Hematopoietic multipotent progenitor cell treated with erythropoietin and hydrocortisone succinate and interleukin-3 and kit ligand, for 4 days (in vitro differentiated cells): ENCODE measurements at regions not wholly inside any gene's neighbourhood (a gene's known extent, or its start where the extent isn't known, plus 50 kb on each side); places are given as distances from the start of the nearest gene placed in this dataset.

Experiments used
- DNase-seq: peaks from one replicate; pipeline ENCODE4 v3.0.0-alpha.2; 2015

DNA sequence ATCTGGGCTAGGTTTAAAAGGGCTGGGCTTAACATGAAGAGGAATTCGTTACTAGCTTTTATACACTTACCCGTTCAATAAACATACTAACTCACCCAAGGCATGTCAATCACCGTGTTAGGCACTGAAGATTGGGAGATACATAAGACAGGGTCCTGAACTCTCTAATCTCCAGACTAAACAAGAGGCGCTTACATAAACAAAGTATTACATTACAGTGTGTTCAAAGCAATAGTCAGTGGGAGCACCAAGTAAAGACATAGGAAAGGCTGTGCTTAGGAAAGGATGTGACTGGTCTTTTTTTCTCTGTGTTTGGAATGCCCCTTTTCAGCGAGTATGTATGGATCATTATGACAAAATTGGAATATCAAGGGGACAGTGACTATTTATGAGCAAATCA is 203.6 kb upstream of the ADRA1B start:
- DNase-seq = no peak

DNA sequence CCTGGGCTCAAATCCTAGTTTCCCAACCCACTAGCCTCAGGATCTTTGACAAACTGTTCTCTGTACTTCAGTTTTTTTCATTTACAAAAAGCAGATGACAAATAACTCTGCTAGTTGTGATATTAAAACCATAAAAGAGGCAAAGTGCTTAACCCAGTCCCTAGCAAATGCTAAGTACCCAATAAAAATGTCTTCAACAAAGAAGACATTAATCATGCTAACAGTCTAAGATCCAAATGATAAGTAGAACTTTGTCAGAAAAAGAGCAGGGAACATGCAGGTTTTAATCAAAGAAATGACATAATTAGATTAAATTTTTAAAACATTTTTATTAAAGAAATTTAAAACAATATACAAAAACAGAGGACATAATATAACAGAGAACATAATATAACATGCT is 203.0 kb upstream of the ADRA1B start:
- DNase-seq = no peak

- DNase-seq = no peak
Measured at GRCh38 chr5:159713773-159714172, 202.5 kb upstream of the ADRA1B start.

GRCh38 chr5:159725475-159725874 is 190.8 kb upstream of the ADRA1B start:
- DNase-seq = no peak

- no peak for DNase-seq
Measured at GRCh38 chr5:159727167-159727566, 189.1 kb upstream of the ADRA1B start.

DNA sequence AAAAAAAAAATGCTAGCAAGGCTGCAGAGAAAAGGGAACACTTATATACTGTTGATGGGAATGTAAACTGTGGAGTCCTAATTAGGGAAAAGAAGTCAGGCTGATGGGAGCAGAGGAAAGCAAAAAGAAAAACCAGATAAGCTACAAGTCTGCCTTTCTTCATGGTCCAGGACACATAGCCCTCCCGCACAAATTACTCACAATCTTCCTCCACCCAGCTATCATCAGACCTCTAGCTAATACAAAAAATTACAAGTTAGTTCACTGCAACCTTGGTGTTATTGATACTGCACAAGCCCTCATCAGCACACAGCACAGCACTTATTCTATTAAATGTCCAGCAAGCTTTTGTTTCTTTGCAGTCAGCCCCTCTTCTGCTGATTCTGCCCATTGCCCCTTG is 186.0 kb upstream of the ADRA1B start:
- DNase-seq = no peak

DNA sequence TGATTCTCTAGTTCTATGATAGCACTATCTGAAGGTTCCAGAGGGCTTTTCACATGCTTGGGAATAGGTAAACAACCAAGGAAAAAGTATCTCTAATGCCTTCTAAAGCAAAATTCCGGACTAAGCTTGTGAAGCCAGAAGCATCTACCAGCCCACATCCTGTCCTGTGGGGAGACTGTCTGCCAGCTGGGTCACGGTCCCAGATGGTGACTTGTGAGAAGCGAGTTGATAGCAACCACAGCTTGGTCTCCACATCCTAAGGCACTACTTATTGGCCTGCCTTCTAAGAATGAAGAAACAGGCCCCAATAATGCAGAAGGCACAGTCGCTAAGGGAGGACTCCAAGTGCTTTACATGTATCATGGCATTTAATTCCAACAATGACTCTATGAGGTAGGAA is 184.1 kb upstream of the ADRA1B start:
- DNase-seq = peak; percentile 89

DNA sequence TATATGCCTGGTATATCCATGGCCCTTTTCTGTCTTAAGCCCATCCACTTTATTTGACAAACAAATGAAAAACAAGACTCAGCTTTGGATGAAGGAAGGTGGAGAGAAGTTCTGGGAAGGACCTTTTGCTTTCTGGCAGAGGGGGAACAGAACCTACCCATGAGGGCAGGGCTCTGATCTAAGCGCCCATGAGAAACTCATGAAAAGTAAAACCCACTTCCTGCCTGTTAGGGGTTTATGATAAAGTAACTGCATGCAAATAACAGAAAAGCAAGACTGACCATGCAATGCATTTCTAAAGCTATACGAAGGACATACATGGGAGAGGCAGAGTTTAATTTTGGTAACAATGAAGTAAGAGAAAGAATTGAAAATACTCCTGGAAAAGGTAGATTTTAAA is 181.9 kb upstream of the ADRA1B start:
- DNase-seq = peak; percentile 49

- DNase-seq = no peak
Measured at GRCh38 chr5:159735036-159735435, 181.2 kb upstream of the ADRA1B start.

- DNase-seq = no peak
Measured at GRCh38 chr5:159735749-159736660, 180.3 kb upstream of the ADRA1B start.

DNA sequence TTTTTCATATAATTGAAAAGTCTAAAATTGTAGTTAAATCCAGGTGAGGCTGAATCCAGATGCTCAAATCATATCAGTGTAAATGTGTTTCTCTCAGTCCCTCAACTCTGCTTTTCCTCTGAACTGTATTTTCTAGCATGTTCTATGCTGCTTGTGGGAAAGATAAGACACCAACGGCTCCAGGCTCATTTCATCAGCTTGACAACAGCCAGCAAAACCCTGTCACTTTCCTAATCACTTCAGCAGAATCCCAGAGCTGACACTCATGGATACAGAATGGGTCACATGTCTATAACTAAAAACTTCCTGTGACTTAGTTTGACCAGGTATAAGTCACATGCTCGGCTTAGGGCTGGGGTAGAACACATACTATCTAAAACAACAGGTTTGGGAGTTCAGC is 179.4 kb upstream of the ADRA1B start:
- no peak for DNase-seq

DNA sequence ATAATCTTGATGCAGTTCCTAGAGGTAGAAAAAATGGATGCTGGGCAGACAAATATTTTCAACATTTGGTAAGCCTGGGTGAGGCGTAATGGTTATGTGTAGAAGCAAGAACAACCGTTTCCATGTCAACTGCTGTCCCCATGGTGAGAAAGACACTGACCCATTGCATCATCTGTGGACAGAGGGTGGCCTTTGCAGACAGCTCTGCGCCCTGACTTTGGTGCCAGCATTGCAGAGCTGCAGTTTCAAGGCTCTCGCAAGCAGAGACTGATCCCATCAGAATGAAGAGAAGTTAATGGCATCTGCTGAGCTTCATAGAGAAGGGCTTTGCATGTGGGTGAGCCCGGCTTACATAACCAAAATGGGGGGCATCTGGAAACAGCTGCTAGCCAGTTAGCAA is 179.0 kb upstream of the ADRA1B start:
- no peak for DNase-seq

- DNase-seq = no peak
Measured at GRCh38 chr5:159741829-159742322, 174.4 kb upstream of the ADRA1B start.

GRCh38 chr5:159743234-159743633 is 173.0 kb upstream of the ADRA1B start:
- no peak for DNase-seq

- DNase-seq = no peak
Measured at GRCh38 chr5:159746707-159747106, 169.6 kb upstream of the ADRA1B start.

DNA sequence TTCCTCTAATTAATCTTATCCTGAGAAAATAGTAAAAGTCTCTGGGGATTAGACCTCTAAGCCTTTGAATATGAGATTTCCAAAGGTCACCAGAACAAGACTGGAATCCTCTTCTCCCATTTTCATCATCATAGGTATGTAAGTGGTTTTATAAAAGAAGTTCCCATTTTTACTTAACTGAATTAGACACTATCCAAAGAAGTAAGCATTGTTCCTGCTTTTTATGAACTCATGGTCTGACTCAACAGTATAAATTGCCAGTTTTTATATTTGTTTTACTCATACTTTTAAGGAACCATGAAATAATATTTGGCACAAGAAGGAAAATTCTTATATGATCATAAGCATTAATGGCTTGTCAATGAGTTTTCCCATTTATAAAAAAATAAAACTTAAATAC is 167.1 kb upstream of the ADRA1B start:
- DNase-seq = no peak

- no peak for DNase-seq
Measured at GRCh38 chr5:159750226-159750625, 166.1 kb upstream of the ADRA1B start.

GRCh38 chr5:159751459-159751858 is 164.8 kb upstream of the ADRA1B start:
- no peak for DNase-seq

DNA sequence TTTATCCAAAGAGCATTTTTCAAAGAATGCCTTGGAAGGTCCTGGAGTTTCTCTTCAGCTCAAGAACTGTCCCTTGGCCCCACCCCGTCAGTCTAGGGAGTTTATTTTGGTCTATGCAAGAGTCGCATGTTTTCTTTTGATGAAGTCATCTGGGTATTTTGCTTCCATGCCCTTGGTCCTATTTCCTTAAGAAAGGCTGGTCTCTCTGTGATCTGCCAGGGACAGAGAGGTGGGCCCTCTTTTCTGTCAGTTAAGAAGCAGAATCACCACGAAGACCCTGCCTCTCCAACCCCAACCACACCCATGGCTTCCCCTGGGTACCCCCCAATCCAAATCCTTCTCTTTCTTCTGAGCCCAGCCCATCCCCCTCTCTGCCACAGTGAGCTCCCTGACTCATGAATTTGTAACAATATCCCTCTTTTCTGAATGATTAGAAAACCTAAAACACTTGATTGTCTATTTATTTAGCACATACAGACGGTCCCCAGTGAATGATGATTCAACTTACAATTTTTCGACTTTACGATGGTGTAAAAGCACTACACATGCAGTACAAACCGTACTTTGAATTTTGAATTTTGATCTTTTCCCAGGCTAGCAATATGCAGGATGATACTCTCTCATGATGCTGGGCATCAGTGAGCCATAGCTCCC is 163.5 kb upstream of the ADRA1B start:
- no peak for DNase-seq

GRCh38 chr5:159758189-159758588 is 158.1 kb upstream of the ADRA1B start:
- DNase-seq = no peak

- DNase-seq = no peak
Measured at GRCh38 chr5:159759791-159760290, 156.4 kb upstream of the ADRA1B start.

DNA sequence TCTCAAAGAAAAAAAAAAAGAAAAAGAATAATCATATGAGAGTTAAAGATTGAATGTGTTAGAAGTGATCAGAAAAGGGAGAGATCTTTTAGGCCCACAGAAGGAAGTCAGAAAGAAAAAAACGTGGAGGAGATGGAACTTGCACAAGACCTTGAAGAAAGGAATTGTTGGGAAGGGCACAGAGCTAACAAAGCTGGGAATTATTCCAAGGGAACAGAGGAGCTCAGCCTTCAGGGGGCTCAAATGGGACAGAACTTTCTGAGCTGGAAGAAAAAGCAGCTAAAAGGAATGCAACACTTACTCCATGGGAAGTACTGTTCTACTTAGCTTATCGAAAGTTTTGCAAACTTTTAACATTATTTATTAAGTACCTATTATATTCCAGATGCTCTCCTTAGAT is 153.4 kb upstream of the ADRA1B start:
- DNase-seq = no peak

GRCh38 chr5:159763562-159763961 is 152.7 kb upstream of the ADRA1B start:
- peak; percentile 47 for DNase-seq
